ENCODE measurements at regions not wholly inside any gene's neighbourhood (a gene's known extent, or its start where the extent isn't known, plus 50 kb on each side); places are given as distances from the start of the nearest gene placed in this dataset.

- DNase-seq (no peak), ATAC-seq (no peak)
- no peaks in the 10 kb centered on the region for H3K27me3 ChIP-seq (ENCODE audit: low read depth)
- TF ChIP-seq, protein P1, sequence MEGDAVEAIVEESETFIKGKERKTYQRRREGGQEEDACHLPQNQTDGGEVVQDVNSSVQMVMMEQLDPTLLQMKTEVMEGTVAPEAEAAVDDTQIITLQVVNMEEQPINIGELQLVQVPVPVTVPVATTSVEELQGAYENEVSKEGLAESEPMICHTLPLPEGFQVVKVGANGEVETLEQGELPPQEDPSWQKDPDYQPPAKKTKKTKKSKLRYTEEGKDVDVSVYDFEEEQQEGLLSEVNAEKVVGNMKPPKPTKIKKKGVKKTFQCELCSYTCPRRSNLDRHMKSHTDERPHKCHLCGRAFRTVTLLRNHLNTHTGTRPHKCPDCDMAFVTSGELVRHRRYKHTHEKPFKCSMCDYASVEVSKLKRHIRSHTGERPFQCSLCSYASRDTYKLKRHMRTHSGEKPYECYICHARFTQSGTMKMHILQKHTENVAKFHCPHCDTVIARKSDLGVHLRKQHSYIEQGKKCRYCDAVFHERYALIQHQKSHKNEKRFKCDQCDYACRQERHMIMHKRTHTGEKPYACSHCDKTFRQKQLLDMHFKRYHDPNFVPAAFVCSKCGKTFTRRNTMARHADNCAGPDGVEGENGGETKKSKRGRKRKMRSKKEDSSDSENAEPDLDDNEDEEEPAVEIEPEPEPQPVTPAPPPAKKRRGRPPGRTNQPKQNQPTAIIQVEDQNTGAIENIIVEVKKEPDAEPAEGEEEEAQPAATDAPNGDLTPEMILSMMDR (IDR thresholded peaks at IDR 0.05), result no peak
- no peaks in the 10 kb centered on the region for H3K4me1 ChIP-seq
- H3K4me3 ChIP-seq, result no peak overlapping the region
- no peaks in the 10 kb centered on the region for H3K9me3 ChIP-seq
- no peaks in the 10 kb centered on the region for H3K36me3 ChIP-seq
- no peak overlapping the region for H3K27ac ChIP-seq
- intact Hi-C loops (cut with DNase I), result no loop called here
Observed at GRCh38 chr1:118334506-118334905, 149.5 kb upstream of the SPAG17 start.

GRCh38 chr1:118333601-118334210 is 148.7 kb upstream of the SPAG17 start:
- H3K4me3 ChIP-seq, result no peak overlapping the region
- H3K36me3 ChIP-seq, result no peaks in the 10 kb centered on the region
- H3K27me3 ChIP-seq (ENCODE audit: low read depth), result no peaks in the 10 kb centered on the region
- TF ChIP-seq, protein P1 (IDR thresholded peaks at IDR 0.05), result no peak
- no peak overlapping the region for H3K27ac ChIP-seq
- intact Hi-C loops (cut with DNase I), result no loop called here
- DNase-seq (no peak), ATAC-seq (no peak)
- H3K4me1 ChIP-seq, result no peaks in the 10 kb centered on the region
- no peaks in the 10 kb centered on the region for H3K9me3 ChIP-seq

DNA sequence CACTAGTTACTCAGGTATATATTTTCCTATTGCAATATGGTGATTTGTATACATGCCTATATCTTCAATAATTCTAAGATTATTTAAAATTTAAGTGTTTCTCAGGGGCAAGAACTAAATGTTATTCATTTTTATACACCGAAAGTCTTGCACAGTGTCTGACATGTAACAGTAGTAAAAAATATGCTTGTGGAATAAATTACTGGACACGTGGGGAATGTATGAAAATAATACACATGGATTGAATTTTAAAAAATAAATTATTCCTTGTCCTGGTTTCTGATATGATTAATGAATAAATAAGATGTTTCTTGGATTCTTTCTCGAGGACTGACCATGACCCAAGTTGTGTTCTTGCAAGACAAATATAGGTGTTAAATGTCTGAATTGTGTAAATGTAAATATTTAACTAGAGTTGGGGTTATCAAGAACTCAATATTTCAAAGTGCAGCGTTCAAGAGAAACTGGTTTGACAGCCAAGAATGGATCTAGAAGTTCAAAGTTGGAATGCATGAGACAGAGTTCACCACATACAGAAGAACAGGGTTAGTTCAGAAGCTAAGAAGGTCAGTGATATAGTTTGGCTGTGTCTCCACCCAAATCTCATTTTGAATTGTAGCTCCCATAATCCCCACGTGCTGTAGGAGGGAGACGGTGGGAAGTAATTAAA is 142.1 kb upstream of the SPAG17 start:
- Histone ChIP-seq H3K9me3 (no peaks in the 10 kb centered on the region), H3K36me3 (no peaks in the 10 kb centered on the region), H3K4me3 (no peak overlapping the region), H3K4me1 (no peaks in the 10 kb centered on the region), H3K27me3 (ENCODE audit: low read depth) (no peaks in the 10 kb centered on the region), H3K27ac (no peak overlapping the region)
- TF ChIP-seq, protein P1 (IDR thresholded peaks at IDR 0.05), result no peak
- no peak for ATAC-seq
- DNase-seq, result no peak
- intact Hi-C loops (cut with DNase I), result no loop called here

DNA sequence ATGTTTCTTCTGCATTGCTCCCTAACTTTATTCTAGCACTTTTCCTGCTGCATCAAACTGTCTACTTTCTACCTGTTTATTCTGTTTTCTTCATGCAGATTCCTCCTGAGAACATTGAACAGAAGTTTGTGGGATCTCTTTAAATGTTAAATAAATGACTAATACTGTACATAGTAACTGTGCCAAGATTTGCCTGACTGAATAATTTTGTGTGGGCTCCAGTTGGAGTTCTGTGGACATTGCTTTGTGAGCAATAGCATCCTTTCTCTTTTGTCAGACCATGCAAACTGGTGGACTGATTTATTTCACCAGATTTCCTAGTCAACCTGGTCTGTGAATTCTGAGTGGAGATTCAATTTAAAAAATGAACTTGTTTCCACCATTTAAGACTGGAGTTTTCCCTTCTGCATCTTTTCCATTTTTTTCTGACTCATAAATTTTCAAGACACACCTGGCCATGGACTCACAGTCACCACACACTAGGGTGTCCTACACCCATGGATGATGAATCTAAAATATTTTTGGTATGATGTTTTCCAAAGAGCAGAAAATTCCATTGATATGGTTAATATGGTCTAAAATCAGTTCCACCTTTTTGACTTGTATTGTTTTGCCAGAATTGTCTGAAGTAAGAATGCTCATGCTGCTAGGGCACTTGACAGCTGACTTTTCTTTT is 140.7 kb upstream of the SPAG17 start:
- H3K27ac ChIP-seq, result no peak overlapping the region
- H3K4me3 ChIP-seq, result no peak overlapping the region
- H3K27me3 ChIP-seq (ENCODE audit: low read depth), result no peaks in the 10 kb centered on the region
- TF ChIP-seq, protein P1 (IDR thresholded peaks at IDR 0.05), result no peak
- H3K4me1 ChIP-seq, result no peaks in the 10 kb centered on the region
- intact Hi-C loops (cut with DNase I), result no loop called here
- DNase-seq (no peak), ATAC-seq (no peak)
- no peaks in the 10 kb centered on the region for H3K9me3 ChIP-seq
- no peaks in the 10 kb centered on the region for H3K36me3 ChIP-seq

GRCh38 chr1:118323246-118323645 is 138.2 kb upstream of the SPAG17 start:
- H3K4me1 ChIP-seq, result no peaks in the 10 kb centered on the region
- DNase-seq, result no peak
- no peak overlapping the region for H3K27ac ChIP-seq
- no peak overlapping the region for H3K4me3 ChIP-seq
- intact Hi-C loops (cut with DNase I), result no loop called here
- TF ChIP-seq, protein P1 (IDR thresholded peaks at IDR 0.05), result no peak
- H3K36me3 ChIP-seq, result no peaks in the 10 kb centered on the region
- H3K27me3 ChIP-seq (ENCODE audit: low read depth), result no peaks in the 10 kb centered on the region
- ATAC-seq, result no peak
- H3K9me3 ChIP-seq, result no peaks in the 10 kb centered on the region

All from lower lobe of right lung (tissue), 2 donors.